ENCODE measurements at regions not wholly inside any gene's neighbourhood (a gene's known extent, or its start where the extent isn't known, plus 50 kb on each side); places are given as distances from the start of the nearest gene placed in this dataset.
"Not testable (repeated sequence)": the region's sequence is repeated elsewhere in the genome, so short reads cannot be mapped to it uniquely, and the experiment has no call there.

DNA sequence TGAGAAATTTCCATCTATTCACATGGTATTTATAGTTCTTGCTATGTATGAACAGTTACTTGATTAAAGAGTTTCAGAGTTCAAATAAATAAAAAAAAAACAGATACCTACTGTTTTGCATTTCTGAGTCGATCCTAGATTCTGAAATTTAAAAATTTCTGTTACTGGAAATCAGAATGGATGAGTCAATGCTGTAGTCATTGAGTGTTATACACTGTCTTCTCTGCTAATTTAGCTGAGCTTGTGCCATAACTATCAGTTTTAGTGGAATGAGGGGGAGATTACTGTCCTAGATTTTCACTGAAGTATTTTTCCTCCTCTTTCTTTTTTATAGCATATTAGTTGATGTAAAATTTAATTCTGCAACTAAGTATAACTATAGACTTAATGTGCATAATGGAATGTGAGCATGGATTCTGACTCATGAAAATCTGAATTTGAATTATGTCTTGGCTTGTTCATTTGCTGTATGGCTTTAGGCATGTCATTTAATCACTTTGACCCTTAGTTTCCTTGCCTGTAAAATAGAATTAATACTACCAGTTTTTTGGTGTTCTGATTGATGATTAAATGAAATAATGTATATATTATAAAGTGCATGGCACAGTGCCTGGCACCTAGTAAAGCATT is 581.5 kb upstream of the CHD1 start:
- H3K79me1 ChIP-seq (ENCODE audit: low read depth, low read length); H2BK120ac ChIP-seq (ENCODE audit: low read depth, low read length); H3K27ac ChIP-seq (replicated peaks; ENCODE audit: low read length); H2BK5ac ChIP-seq (ENCODE audit: low read length); H3K14ac ChIP-seq (ENCODE audit: low read length); H3K4me2 ChIP-seq (ENCODE audit: insufficient read depth, low read length, poor library complexity, severe bottlenecking); H2AFZ ChIP-seq (ENCODE audit: low read length); H3K36me3 ChIP-seq (replicated peaks in 1 of 2; ENCODE audit: control insufficient read depth in 2 of 2, insufficient read depth in 2 of 2, low read length in 2 of 2); H3K18ac ChIP-seq (ENCODE audit: low read length); H3K27me3 ChIP-seq (ENCODE audit: control insufficient read depth in 3 of 3, insufficient read depth in 3 of 3, low read depth in 1 of 3, low read length in 3 of 3); H4K8ac ChIP-seq (ENCODE audit: low read depth, low read length); H2BK15ac ChIP-seq (ENCODE audit: low read length); H3K4ac ChIP-seq (ENCODE audit: low read length); H4K91ac ChIP-seq (ENCODE audit: low read depth, low read length, poor library complexity); H3K4me3 ChIP-seq (ENCODE audit: low read length in 2 of 2); H2BK12ac ChIP-seq (ENCODE audit: low read length); H3K23ac ChIP-seq (ENCODE audit: low read depth, low read length, poor library complexity); H3K9ac ChIP-seq (ENCODE audit: low read depth, low read length, poor library complexity); H2AK5ac ChIP-seq (ENCODE audit: low read depth, low read length); H3K9me3 ChIP-seq (replicated peaks in 1 of 2; ENCODE audit: control insufficient read depth in 2 of 2, insufficient read depth in 1 of 2, low read depth in 1 of 2, low read length in 2 of 2); H3K4me1 ChIP-seq (ENCODE audit: control insufficient read depth in 2 of 2, insufficient read depth in 1 of 2, low read depth in 1 of 2, low read length in 2 of 2); DNase-seq (ENCODE audit: low spot score): not testable (repeated sequence)
- WGBS, 2 donors (ENCODE audit: extremely low coverage in 2 of 2, insufficient read length in 2 of 2, insufficient replicate concordance in 1 of 2): no CpG with 5 or more reads among the region's 1 CpG

DNA sequence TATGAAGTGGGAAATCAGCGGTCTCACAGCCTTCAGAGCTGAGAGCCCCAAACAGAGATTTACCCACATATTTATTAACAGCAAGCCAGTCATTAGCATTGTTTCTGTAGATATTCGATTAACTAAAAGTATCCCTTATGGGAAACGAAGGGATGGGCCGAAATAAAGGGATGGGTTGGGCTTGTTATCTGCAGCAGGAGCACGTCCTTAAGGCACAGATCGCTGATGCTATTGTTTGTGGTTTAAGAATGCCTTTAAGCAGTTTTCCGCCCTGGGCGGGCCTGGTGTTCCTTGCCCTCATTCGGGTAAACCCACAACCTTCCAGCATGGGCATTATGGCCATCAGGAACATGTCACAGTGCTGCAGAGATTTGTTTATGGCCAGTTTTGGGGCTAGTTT is 580.3 kb upstream of the CHD1 start:
- H3K27me3 ChIP-seq (ENCODE audit: control insufficient read depth in 3 of 3, insufficient read depth in 3 of 3, low read depth in 1 of 3, low read length in 3 of 3); H3K18ac ChIP-seq (ENCODE audit: low read length); DNase-seq (ENCODE audit: low spot score); H2BK15ac ChIP-seq (ENCODE audit: low read length); H3K4me2 ChIP-seq (ENCODE audit: insufficient read depth, low read length, poor library complexity, severe bottlenecking); H3K14ac ChIP-seq (ENCODE audit: low read length); H2BK5ac ChIP-seq (ENCODE audit: low read length); H3K79me1 ChIP-seq (ENCODE audit: low read depth, low read length); H3K9ac ChIP-seq (ENCODE audit: low read depth, low read length, poor library complexity); H3K4me1 ChIP-seq (ENCODE audit: control insufficient read depth in 2 of 2, insufficient read depth in 1 of 2, low read depth in 1 of 2, low read length in 2 of 2); H3K36me3 ChIP-seq (replicated peaks in 1 of 2; ENCODE audit: control insufficient read depth in 2 of 2, insufficient read depth in 2 of 2, low read length in 2 of 2); H2BK12ac ChIP-seq (ENCODE audit: low read length); H2AFZ ChIP-seq (ENCODE audit: low read length); H2AK5ac ChIP-seq (ENCODE audit: low read depth, low read length); H3K9me3 ChIP-seq (replicated peaks in 1 of 2; ENCODE audit: control insufficient read depth in 2 of 2, insufficient read depth in 1 of 2, low read depth in 1 of 2, low read length in 2 of 2); H3K27ac ChIP-seq (replicated peaks; ENCODE audit: low read length); H4K8ac ChIP-seq (ENCODE audit: low read depth, low read length); H2BK120ac ChIP-seq (ENCODE audit: low read depth, low read length); H4K91ac ChIP-seq (ENCODE audit: low read depth, low read length, poor library complexity); H3K4me3 ChIP-seq (ENCODE audit: low read length in 2 of 2); H3K4ac ChIP-seq (ENCODE audit: low read length); H3K23ac ChIP-seq (ENCODE audit: low read depth, low read length, poor library complexity): not testable (repeated sequence)
- WGBS, 2 donors (ENCODE audit: extremely low coverage in 2 of 2, insufficient read length in 2 of 2, insufficient replicate concordance in 1 of 2): no CpG with 5 or more reads among the region's 9 CpGs

DNA sequence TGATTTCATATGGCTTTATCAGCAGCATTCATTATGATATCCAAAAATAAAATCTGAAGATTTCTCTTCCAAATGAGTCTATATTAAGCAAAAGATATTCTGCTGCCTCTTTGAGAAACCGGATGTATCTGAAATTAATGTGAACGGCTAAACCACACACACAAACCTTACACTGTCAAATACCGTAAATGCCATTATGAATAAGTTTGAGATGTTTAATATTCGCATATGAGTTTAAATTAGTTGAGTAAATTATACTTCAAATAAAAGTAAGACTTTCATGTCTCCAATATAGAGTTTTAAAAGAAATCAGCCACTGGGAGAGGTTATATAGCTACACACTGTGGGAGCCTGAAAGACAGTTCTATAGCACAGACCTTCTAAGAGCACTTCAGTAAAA is 566.6 kb upstream of the CHD1 start:
- H2BK5ac ChIP-seq (ENCODE audit: low read length); H2AFZ ChIP-seq (ENCODE audit: low read length); H3K79me1 ChIP-seq (ENCODE audit: low read depth, low read length); H3K4me1 ChIP-seq (ENCODE audit: control insufficient read depth in 2 of 2, insufficient read depth in 1 of 2, low read depth in 1 of 2, low read length in 2 of 2); DNase-seq (ENCODE audit: low spot score); H2BK15ac ChIP-seq (ENCODE audit: low read length); H3K9ac ChIP-seq (ENCODE audit: low read depth, low read length, poor library complexity); H2BK12ac ChIP-seq (ENCODE audit: low read length); H3K18ac ChIP-seq (ENCODE audit: low read length); H3K4me2 ChIP-seq (ENCODE audit: insufficient read depth, low read length, poor library complexity, severe bottlenecking); H4K8ac ChIP-seq (ENCODE audit: low read depth, low read length); H3K36me3 ChIP-seq (replicated peaks in 1 of 2; ENCODE audit: control insufficient read depth in 2 of 2, insufficient read depth in 2 of 2, low read length in 2 of 2); H3K4me3 ChIP-seq (ENCODE audit: low read length in 2 of 2); H2BK120ac ChIP-seq (ENCODE audit: low read depth, low read length); H3K9me3 ChIP-seq (replicated peaks in 1 of 2; ENCODE audit: control insufficient read depth in 2 of 2, insufficient read depth in 1 of 2, low read depth in 1 of 2, low read length in 2 of 2); H3K23ac ChIP-seq (ENCODE audit: low read depth, low read length, poor library complexity); H3K27me3 ChIP-seq (ENCODE audit: control insufficient read depth in 3 of 3, insufficient read depth in 3 of 3, low read depth in 1 of 3, low read length in 3 of 3); H4K91ac ChIP-seq (ENCODE audit: low read depth, low read length, poor library complexity); H3K4ac ChIP-seq (ENCODE audit: low read length); H2AK5ac ChIP-seq (ENCODE audit: low read depth, low read length); H3K27ac ChIP-seq (replicated peaks; ENCODE audit: low read length); H3K14ac ChIP-seq (ENCODE audit: low read length): not testable (repeated sequence)
- no CpG with 5 or more reads among the region's 4 CpGs for WGBS, 2 donors (ENCODE audit: extremely low coverage in 2 of 2, insufficient read length in 2 of 2, insufficient replicate concordance in 1 of 2)

DNA sequence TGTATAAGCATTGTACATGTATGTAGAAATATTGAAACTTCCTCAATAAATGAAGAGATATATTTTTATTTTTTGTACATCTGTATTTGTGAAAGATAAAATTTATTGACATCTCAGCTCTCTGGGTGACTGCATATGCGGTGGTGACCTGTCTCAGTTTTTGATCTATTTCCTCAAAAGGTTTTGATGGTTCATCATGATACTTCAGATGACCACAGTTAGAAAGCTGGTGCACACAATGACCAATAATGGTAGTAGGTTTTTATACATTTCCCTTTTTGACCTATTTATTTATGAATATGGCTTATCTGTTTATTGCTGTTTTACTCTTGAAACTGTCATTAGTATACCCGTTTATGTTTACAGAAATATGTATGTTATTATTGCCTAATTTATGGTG is 549.6 kb upstream of the CHD1 start:
- H4K8ac ChIP-seq (ENCODE audit: low read depth, low read length); H2AFZ ChIP-seq (ENCODE audit: low read length); H3K4me2 ChIP-seq (ENCODE audit: insufficient read depth, low read length, poor library complexity, severe bottlenecking); H3K4me3 ChIP-seq (ENCODE audit: low read length in 2 of 2); H3K27me3 ChIP-seq (ENCODE audit: control insufficient read depth in 3 of 3, insufficient read depth in 3 of 3, low read depth in 1 of 3, low read length in 3 of 3); H3K9ac ChIP-seq (ENCODE audit: low read depth, low read length, poor library complexity); H3K4me1 ChIP-seq (ENCODE audit: control insufficient read depth in 2 of 2, insufficient read depth in 1 of 2, low read depth in 1 of 2, low read length in 2 of 2); H2AK5ac ChIP-seq (ENCODE audit: low read depth, low read length); H3K9me3 ChIP-seq (replicated peaks in 1 of 2; ENCODE audit: control insufficient read depth in 2 of 2, insufficient read depth in 1 of 2, low read depth in 1 of 2, low read length in 2 of 2); H3K4ac ChIP-seq (ENCODE audit: low read length); H3K23ac ChIP-seq (ENCODE audit: low read depth, low read length, poor library complexity); H4K91ac ChIP-seq (ENCODE audit: low read depth, low read length, poor library complexity); H3K79me1 ChIP-seq (ENCODE audit: low read depth, low read length); H3K18ac ChIP-seq (ENCODE audit: low read length); H2BK15ac ChIP-seq (ENCODE audit: low read length); H2BK5ac ChIP-seq (ENCODE audit: low read length); H3K14ac ChIP-seq (ENCODE audit: low read length); H3K36me3 ChIP-seq (replicated peaks in 1 of 2; ENCODE audit: control insufficient read depth in 2 of 2, insufficient read depth in 2 of 2, low read length in 2 of 2); H2BK12ac ChIP-seq (ENCODE audit: low read length); DNase-seq (ENCODE audit: low spot score); H2BK120ac ChIP-seq (ENCODE audit: low read depth, low read length); H3K27ac ChIP-seq (replicated peaks; ENCODE audit: low read length): not testable (repeated sequence)
- no CpG with 5 or more reads among the region's 2 CpGs for WGBS, 2 donors (ENCODE audit: extremely low coverage in 2 of 2, insufficient read length in 2 of 2, insufficient replicate concordance in 1 of 2)
